Stimulated activated CD4-positive, alpha-beta T cell treated with anti-CD3 and anti-CD28 coated beads, Interleukin-4, amount 100 ng/mL, for 24 hours (primary cell): ENCODE measurements at regions not wholly inside any gene's neighbourhood (a gene's known extent, or its start where the extent isn't known, plus 50 kb on each side); places are given as distances from the start of the nearest gene placed in this dataset.

Source experiments
- DNase-seq: peaks from one replicate; pipeline ENCODE4 v3.0.0-alpha.2; 2020

DNA sequence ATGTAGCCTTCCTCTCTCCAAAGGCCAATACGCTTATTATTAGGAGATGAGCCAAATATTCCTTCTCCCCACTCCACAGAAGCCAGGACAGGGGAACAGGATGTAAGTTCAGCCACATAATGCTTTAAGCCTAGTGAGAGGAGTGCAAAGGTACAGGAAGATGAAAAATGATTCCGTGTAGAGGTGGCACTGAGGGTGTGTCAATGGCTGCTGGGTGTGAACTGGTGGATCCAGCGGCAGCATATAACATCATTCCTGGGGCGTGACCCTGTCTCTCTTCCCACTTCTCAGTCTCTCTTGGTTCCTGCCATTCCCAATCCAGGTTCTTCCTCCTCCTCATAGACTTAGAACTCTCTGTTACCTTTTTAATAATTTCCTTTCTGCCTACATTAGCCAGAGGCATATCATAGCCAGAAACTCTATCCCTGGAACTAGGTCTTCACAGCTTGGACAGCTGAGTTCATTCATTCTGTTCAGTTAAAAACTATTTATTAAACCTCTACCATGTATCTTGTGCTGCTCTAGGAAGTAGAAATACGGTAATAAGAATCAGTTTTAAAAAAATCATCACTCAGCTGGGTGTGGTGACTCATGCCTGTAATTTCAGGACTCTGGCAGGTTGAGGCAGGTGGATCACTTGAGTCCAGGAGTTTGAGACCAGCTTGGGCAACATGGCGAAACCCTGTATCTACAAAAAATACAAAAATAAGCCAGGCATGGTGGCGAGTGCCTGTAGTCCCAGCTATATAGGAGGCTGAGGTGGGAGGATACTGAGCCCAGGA lies 58.0 kb upstream of the FAM20A start:
- DNase-seq = no peak

DNA sequence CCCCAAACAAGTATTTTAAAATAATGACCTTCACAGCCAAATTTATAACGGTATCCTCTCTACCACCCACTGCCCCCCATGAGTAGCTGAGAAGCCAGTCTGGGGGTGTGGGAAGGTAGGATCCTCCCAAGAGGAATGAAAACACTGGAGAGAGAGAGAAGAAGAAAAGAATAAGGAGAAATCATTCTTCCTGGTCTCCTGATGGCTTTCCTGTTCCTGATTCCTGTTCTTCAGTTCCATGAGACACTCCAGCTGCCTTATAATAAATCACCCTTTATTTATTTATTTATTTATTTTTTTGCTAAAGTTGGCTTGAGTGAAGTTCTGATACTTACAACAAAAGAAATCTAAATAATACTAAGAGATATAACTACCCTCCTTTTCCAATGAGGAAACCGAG lies 56.4 kb upstream of the FAM20A start:
- DNase-seq = no peak

DNA sequence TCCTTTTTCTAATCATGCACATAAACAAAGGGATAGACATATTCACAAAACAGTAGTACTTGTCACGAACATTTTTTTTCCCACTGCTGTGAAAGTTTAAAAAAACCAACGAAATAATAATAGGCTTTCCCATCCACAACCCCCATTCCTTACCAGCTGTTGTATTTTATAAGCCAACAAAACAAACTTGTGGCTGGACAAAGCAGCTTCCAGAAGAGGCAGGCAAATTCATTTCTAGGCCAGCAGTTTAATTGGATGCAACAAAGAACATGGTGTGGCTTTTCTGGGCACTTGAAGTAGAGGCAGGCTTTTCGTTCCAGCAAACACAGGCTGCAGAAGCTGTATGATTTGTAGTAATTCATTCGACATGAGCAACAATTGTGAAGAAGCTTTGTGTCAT lies 56.0 kb upstream of the FAM20A start:
- DNase-seq = no peak

DNA sequence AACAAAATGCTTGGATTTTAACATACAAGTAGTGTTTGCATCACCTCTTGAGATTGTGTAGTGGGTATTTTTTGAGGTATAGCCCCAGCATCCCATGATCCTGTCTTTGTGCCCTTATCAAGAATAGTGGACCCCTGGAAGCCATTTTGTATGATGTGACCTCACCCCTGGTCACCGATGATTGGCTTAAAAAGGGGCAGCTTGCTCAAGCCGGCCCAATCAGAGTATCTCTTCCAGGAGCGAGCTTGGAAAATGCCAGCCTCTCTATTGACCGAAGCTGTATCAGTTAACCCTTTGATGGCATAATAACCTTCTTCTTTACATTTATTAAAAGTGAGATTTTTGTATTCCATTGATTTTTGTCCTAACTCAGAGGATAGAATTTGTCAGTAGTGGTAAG lies 55.5 kb upstream of the FAM20A start:
- DNase-seq = no peak
